Fibroblast of pulmonary artery (primary cell): ENCODE measurements at regions not wholly inside any gene's neighbourhood (a gene's known extent, or its start where the extent isn't known, plus 50 kb on each side); places are given as distances from the start of the nearest gene placed in this dataset.
A peak's percentile ranks its signal among the peaks of the same experiment; 100 is the strongest.

Experiments
- DNase-seq: peaks from one replicate; pipeline ENCODE4 v3.0.0-alpha.2; 2010; ENCODE audit warnings: low read depth
- H3K4me3 ChIP-seq: replicated peaks from 2 replicates; pipeline ENCODE4 v1.5.1; 2011; ENCODE audit warnings: low read depth, mild to moderate bottlenecking, control low read depth, low read length, moderate library complexity
- TF ChIP-seq, protein P1 (sequence below): IDR thresholded peaks from 2 replicates; pipeline ENCODE4 v1.5.1; 2011; ENCODE audit warnings: mild to moderate bottlenecking, control low read depth, low read length, inconsistent platforms; ENCODE audit errors: missing control alignments

DNA sequence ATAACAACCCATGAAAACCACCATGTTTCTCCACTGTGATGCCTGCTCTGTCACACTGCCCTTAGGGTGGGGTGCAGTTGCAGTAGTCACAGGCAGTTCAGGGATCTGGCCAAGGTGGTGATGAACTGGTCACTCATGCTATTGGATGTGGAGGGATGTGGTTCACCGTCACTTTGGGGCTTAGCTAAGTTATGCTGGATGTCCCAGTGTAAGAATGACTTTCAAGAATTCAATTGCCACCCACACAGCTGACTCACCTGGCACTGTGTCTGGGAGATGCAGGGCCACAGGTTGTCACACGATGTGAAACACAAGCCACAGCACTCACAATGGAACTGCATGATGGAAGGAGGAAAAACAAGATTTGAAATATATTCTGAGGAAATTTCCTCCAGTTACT lies 146.1 kb upstream of the CTNNB1 start:
- DNase-seq = no peak
- TF ChIP-seq, protein P1, sequence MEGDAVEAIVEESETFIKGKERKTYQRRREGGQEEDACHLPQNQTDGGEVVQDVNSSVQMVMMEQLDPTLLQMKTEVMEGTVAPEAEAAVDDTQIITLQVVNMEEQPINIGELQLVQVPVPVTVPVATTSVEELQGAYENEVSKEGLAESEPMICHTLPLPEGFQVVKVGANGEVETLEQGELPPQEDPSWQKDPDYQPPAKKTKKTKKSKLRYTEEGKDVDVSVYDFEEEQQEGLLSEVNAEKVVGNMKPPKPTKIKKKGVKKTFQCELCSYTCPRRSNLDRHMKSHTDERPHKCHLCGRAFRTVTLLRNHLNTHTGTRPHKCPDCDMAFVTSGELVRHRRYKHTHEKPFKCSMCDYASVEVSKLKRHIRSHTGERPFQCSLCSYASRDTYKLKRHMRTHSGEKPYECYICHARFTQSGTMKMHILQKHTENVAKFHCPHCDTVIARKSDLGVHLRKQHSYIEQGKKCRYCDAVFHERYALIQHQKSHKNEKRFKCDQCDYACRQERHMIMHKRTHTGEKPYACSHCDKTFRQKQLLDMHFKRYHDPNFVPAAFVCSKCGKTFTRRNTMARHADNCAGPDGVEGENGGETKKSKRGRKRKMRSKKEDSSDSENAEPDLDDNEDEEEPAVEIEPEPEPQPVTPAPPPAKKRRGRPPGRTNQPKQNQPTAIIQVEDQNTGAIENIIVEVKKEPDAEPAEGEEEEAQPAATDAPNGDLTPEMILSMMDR = no peak
- H3K4me3 ChIP-seq = no peak overlapping the region

DNA sequence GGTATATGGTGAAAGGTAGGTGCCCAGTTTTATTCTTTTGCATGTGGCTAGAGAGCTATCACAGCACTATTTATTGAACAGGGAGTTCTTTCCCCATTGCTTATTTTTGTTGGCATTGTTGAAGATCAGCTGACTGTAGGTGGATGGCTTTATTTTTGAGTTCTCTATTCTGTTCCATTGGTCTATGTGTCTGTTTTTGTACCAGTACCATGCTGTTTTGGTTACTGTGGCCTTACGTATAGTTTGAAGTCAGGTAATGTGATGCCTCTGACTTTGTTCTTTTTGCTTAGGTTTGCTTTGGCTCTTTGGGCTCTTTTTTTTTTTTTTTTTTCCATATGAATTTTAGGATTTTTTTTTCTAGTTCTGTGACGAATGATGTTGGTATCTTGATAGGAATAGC lies 139.2 kb upstream of the CTNNB1 start:
- no peak overlapping the region for H3K4me3 ChIP-seq
- no peak for DNase-seq
- TF ChIP-seq, protein P1 = no peak

DNA sequence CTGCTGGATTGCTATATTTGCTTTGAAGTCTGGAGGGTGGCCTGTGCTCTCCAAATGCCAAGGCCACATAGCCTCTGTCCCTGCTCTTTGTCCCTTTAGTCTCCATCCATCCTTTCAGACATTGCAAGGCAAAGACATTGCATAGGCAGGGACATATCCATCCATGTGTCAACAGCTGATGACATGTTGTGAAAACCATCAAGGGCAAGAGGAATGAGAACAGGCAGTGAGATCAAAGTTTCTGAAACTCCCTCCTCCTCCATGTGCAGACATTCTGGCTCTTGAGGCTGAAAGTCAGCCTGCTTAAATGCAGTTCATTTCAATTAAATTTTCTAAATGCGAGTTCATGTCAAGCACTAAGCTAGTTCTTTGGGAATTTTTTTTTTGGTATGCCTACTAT lies 135.2 kb upstream of the CTNNB1 start:
- TF ChIP-seq, protein P1 = no peak
- DNase-seq = no peak

DNA sequence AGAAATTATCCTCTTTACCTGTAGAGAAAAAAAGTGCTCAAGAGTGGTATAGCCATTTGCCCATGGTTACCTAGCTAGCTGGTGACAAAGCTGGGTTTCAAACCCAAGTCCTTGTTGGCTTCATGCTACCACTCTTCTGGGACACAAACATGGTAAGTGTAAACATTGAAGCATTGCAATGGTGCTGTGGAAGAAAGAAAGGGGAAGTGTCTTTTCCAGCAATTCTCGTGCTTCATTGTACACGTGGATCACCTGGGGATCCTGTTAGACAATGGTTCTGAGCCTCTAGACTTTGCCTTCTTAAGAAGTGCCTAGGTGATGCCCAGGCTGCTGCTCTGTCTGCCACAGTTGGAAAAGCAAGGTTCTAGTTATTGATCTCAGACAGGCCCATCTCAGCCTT lies 134.8 kb upstream of the CTNNB1 start:
- no peak overlapping the region for H3K4me3 ChIP-seq
- DNase-seq = no peak
- TF ChIP-seq, protein P1 = no peak

More for the DNA sequence above, 135.2 kb upstream of the CTNNB1 start:
- H3K4me3 ChIP-seq = no peak overlapping the region

DNA sequence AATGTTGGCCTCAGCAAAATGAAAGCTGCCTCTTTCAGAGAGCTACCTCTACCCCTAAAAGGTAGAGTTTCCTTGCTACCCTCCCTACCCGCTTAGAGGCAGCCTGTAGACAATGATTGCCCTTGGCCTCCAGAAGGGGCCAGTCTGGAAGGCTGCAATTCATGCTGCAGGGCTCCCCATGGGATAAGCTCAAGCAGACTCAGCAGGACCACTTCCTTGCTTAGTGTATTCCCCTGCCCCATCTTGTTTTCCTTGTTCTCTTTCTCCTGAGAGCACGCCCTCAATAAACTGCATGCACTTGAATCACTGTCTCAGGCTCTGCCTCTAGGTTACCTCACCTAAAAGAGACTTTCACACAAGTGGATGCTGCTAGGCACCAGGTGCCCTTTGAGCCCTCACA lies 134.0 kb upstream of the CTNNB1 start:
- DNase-seq = no peak
- H3K4me3 ChIP-seq = no peak overlapping the region
- TF ChIP-seq, protein P1 = no peak

DNA sequence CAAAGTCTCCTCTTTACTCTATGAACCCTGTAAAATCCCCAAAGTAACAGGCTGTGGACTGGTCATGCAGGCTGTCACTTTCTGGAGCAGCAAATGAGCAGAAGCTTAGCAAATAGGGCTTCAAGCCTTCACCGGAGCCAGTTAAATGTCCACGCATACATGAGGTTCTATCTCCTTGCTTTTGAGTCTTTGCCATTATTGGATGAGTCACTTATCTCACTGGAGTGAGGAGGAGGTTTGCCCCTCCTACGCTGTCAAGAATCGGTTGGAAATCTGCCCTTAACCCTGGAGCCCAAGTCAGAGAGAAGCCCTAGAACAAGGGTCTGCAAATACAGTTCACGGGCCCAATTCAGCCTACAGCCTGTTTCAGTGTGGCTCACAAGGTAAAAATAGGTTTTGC lies 126.1 kb upstream of the CTNNB1 start:
- H3K4me3 ChIP-seq = no peak overlapping the region
- TF ChIP-seq, protein P1 = no peak
- DNase-seq = peak; percentile 27

DNA sequence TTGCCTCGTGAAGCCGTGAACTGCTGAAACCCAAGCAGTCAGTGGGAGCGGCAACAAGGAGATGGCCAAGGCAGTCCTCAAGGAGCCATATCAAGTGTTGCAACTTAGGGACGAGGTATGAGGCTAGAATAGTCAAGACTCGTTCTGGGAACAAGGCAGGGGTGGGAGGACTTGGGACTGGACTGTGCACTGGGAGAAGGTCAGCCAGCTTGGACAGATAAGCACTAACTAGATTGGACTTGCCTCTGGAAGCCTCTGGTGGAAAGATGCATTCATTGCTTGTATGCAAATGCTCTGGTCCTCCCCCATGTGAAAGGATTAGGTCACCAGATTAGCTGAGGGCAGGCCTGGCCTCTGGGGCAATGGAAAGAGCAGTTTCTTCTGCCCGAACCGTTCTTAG lies 123.3 kb upstream of the CTNNB1 start:
- TF ChIP-seq, protein P1 = no peak
- no peak overlapping the region for H3K4me3 ChIP-seq
- DNase-seq = peak; percentile 36
